GM06990 (cell line): ENCODE measurements at regions not wholly inside any gene's neighbourhood (a gene's known extent, or its start where the extent isn't known, plus 50 kb on each side); places are given as distances from the start of the nearest gene placed in this dataset.

Experiments
- DNase-seq: peaks from one replicate; pipeline ENCODE4 v3.0.0-alpha.2; 2011; ENCODE audit not compliant: insufficient read length; ENCODE audit errors: extremely low read depth
- H3K27me3 ChIP-seq: replicated peaks from 2 replicates; pipeline ENCODE4 v1.6.0; 2011; ENCODE audit warnings: low read length; ENCODE audit not compliant: control insufficient read depth, insufficient read depth
- H3K36me3 ChIP-seq: 2 replicates; pipeline ENCODE4 v1.5.1; 2011; ENCODE audit warnings: low read length; ENCODE audit not compliant: control insufficient read depth, insufficient read depth
- H3K4me3 ChIP-seq: replicated peaks from 2 replicates; pipeline ENCODE4 v1.5.1; 2011; ENCODE audit warnings: low read depth, mild to moderate bottlenecking, control low read depth, low read length
- CTCF ChIP-seq: IDR thresholded peaks from 2 replicates; pipeline ENCODE4 v1.5.1; 2011; ENCODE audit warnings: low read length, control low read depth, mild to moderate bottlenecking, inconsistent platforms; ENCODE audit not compliant: insufficient read depth, poor library complexity, severe bottlenecking

DNA sequence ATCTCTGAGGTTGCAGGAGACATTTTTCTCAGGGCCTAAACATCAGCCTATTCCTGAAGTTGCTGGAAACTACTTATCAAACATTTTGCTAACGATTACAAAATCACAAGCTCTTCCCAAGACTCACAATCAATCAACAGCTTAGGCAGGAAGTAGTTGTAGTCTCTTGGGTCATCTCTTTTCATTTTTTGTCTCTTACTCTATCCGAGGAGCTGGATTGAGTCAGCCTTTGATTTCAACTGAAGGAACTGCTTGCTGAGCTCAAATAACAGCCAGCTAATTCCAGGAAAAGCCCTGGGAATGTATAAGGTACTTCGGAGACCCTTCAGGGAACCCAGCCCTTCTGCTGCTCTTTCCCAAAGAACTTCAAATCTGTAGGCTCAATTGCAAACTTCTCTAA, 398.9 kb downstream of the PLK2 start:
- DNase-seq = no peak
- no peaks in the 10 kb centered on the region for H3K27me3 ChIP-seq
- no peak overlapping the region for H3K4me3 ChIP-seq
- H3K36me3 ChIP-seq = no peaks in the 10 kb centered on the region
- no peak for TF ChIP-seq CTCF

- Histone ChIP-seq H3K4me3 (no peak overlapping the region), H3K27me3 (no peaks in the 10 kb centered on the region), H3K36me3 (no peaks in the 10 kb centered on the region)
- TF ChIP-seq CTCF = no peak
- DNase-seq = no peak
Measured at GRCh38 chr5:58057324-58057723, 402.6 kb downstream of the PLK2 start.

GRCh38 chr5:58056546-58056945, 403.3 kb downstream of the PLK2 start:
- DNase-seq = no peak
- TF ChIP-seq CTCF = no peak
- H3K4me3 ChIP-seq = no peak overlapping the region
- H3K27me3 ChIP-seq = no peaks in the 10 kb centered on the region
- no peaks in the 10 kb centered on the region for H3K36me3 ChIP-seq

GRCh38 chr5:58054018-58054417, 405.9 kb downstream of the PLK2 start:
- Histone ChIP-seq H3K27me3 (no peaks in the 10 kb centered on the region), H3K36me3 (no peaks in the 10 kb centered on the region), H3K4me3 (no peak overlapping the region)
- no peak for TF ChIP-seq CTCF
- DNase-seq = no peak

DNA sequence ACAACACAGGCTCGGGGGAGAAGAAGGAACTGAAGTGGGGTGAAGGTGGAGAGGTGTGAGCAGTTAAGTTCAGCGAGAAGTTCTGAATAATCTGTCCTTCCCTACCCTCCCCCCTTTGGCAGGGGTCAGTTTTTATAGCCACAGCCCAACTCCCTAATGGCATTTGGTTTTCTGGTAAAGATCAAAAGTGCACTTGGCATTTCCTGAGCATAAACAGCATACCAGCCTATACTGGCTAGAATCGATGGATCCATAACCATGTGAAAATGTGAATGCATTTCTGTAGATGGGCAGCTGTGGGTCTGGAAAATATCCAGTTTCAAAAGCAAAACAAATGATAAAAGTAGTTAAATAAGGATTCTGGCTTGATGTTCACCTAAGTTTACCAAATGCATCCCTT, 410.9 kb downstream of the PLK2 start:
- no peaks in the 10 kb centered on the region for H3K27me3 ChIP-seq
- DNase-seq = no peak
- no peaks in the 10 kb centered on the region for H3K36me3 ChIP-seq
- no peak overlapping the region for H3K4me3 ChIP-seq
- TF ChIP-seq CTCF = no peak

DNA sequence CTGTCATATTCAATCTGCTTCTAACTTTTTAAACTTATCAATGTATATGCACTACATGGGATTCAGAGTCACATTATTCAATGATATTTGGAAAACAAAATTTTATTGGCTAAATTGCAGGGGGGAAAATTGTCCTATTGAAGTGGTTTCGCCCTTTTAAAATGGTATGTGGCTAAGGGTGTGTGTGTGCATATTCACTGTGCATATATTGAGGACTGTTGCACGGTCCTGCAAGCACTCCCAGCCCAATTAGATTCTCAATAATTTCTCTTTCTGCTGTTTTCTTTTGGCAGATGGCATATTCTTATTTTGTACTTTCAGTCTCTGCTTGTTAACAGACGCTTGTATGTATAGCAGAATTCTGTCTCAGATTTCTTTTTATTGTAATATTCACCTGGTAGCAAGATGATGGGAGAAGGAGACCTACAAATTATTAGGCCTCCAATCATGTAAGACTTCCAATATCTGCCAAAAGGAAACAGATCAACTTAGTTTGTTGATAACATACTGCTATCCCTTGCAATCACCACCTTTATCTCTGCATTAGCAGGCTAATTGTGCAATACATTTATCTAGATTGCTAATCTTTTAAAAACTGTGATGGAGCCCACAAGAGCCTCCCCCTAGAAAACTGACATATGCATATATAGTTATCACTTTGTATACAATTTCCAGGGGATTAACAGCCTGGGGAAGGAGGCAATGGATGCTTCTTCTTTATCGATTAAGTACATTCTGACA, 411.5 kb downstream of the PLK2 start:
- no peaks in the 10 kb centered on the region for H3K27me3 ChIP-seq
- H3K4me3 ChIP-seq = no peak overlapping the region
- no peak for TF ChIP-seq CTCF
- no peak for DNase-seq
- H3K36me3 ChIP-seq = no peaks in the 10 kb centered on the region
